ENCODE measurements at regions not wholly inside any gene's neighbourhood (a gene's known extent, or its start where the extent isn't known, plus 50 kb on each side); places are given as distances from the start of the nearest gene placed in this dataset.

GRCh38 chr12:98437166-98437565 is 78.2 kb upstream of the TMPO start:
- no peak for DNase-seq (ENCODE audit: low spot score)

GRCh38 chr12:98437806-98438595 is 77.4 kb upstream of the TMPO start:
- no peak for DNase-seq (ENCODE audit: low spot score)

GRCh38 chr12:98438656-98439230 is 76.6 kb upstream of the TMPO start:
- no peak for DNase-seq (ENCODE audit: low spot score)

- DNase-seq (ENCODE audit: low spot score), result no peak
Measured at GRCh38 chr12:98439471-98439951, 75.9 kb upstream of the TMPO start.

- DNase-seq (ENCODE audit: low spot score), result no peak
Measured at GRCh38 chr12:98439981-98440581, 75.3 kb upstream of the TMPO start.

GRCh38 chr12:98446060-98446459 is 69.3 kb upstream of the TMPO start:
- no peak for DNase-seq (ENCODE audit: low spot score)

- DNase-seq (ENCODE audit: low spot score), result no peak
Measured at GRCh38 chr12:98446682-98447081, 68.7 kb upstream of the TMPO start.

GRCh38 chr12:98449584-98449983 is 65.8 kb upstream of the TMPO start:
- DNase-seq (ENCODE audit: low spot score), result no peak

- no peak for DNase-seq (ENCODE audit: low spot score)
Measured at GRCh38 chr12:98453070-98453469, 62.3 kb upstream of the TMPO start.

- DNase-seq (ENCODE audit: low spot score), result no peak
Measured at GRCh38 chr12:98453492-98453891, 61.9 kb upstream of the TMPO start.

- DNase-seq (ENCODE audit: low spot score), result no peak
Measured at GRCh38 chr12:98456041-98456440, 59.3 kb upstream of the TMPO start.

GRCh38 chr12:98456576-98457573 is 58.5 kb upstream of the TMPO start:
- peak; percentile 40 for DNase-seq (ENCODE audit: low spot score)

- DNase-seq (ENCODE audit: low spot score), result no peak
Measured at GRCh38 chr12:98464190-98464589, 51.2 kb upstream of the TMPO start.

GRCh38 chr12:98465505-98465904 is 49.9 kb upstream of the TMPO start:
- no peak for DNase-seq (ENCODE audit: low spot score)
